ENCODE measurements at regions not wholly inside any gene's neighbourhood (a gene's known extent, or its start where the extent isn't known, plus 50 kb on each side); places are given as distances from the start of the nearest gene placed in this dataset.

- H3K36me3 ChIP-seq (ENCODE audit: low read depth), result no peaks in the 10 kb centered on the region
- no peak overlapping the region for H3K4me3 ChIP-seq
- no peaks in the 10 kb centered on the region for H3K9me3 ChIP-seq
- DNase-seq (no peak), ATAC-seq (no peak)
- TF ChIP-seq CTCF (IDR thresholded peaks at IDR 0.05), result no peak
- intact Hi-C loops (cut with DNase I, micrococcal nuclease), result no loop called here
- H3K4me1 ChIP-seq (ENCODE audit: low read depth), result no peaks in the 10 kb centered on the region
Observed at GRCh38 chr6:90787446-90787845, 200.6 kb upstream of the MAP3K7 start.

DNA sequence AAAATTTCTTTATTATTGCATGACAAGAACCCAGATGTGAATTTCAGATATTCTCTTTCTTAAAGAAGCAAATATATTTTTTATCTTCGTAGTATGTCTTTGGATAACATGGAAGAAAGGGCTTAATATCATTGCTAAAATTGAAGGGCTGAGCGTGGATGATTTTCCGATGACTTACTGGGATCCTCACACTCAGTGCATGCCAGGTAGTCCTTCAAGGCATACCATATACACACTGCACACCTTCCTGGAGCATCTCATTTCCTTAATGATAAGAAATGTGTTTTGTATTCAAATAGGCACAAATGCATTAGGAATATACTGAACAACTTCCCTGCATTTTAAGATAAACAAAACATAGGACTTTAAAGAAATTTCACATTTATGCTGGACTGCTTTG, 193.9 kb upstream of the MAP3K7 start:
- Histone ChIP-seq H3K4me3 (no peak overlapping the region), H3K36me3 (ENCODE audit: low read depth) (no peaks in the 10 kb centered on the region), H3K4me1 (ENCODE audit: low read depth) (no peaks in the 10 kb centered on the region), H3K9me3 (no peaks in the 10 kb centered on the region)
- no peak for TF ChIP-seq CTCF (IDR thresholded peaks at IDR 0.05)
- ATAC-seq (no peak), DNase-seq (no peak)
- intact Hi-C loops (cut with DNase I, micrococcal nuclease), result no loop called here

DNA sequence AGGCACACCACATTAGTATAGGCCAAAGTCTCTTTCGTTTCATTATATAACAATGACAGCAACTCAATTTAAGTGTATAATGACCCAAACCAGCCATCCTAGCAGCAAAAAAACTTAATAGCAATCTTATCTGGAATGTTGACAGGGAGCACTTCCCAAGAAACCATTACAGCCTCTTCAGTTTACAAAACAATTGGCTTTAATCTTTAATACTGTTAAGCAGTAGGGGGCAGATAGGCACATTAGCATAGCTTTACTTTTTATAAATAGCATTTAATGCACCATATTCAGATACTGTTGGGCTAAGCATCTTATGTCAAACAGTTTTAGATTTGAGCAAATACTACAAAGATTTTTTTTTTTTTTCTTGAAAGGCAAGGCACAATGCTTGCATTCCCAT, 193.3 kb upstream of the MAP3K7 start:
- intact Hi-C loops (cut with DNase I, micrococcal nuclease), result no loop called here
- H3K4me3 ChIP-seq, result no peak overlapping the region
- no peak for ATAC-seq
- no peaks in the 10 kb centered on the region for H3K9me3 ChIP-seq
- no peaks in the 10 kb centered on the region for H3K4me1 ChIP-seq (ENCODE audit: low read depth)
- no peak for TF ChIP-seq CTCF (IDR thresholded peaks at IDR 0.05)
- no peaks in the 10 kb centered on the region for H3K36me3 ChIP-seq (ENCODE audit: low read depth)
- no peak for DNase-seq

- intact Hi-C loops (cut with DNase I, micrococcal nuclease), result no loop called here
- Histone ChIP-seq H3K9me3 (no peaks in the 10 kb centered on the region), H3K36me3 (ENCODE audit: low read depth) (no peaks in the 10 kb centered on the region), H3K4me3 (no peak overlapping the region), H3K4me1 (ENCODE audit: low read depth) (no peaks in the 10 kb centered on the region)
- no peak for TF ChIP-seq CTCF (IDR thresholded peaks at IDR 0.05)
- no peak for ATAC-seq
- DNase-seq, result no peak
Observed at GRCh38 chr6:90778417-90779203, 191.7 kb upstream of the MAP3K7 start.

DNA sequence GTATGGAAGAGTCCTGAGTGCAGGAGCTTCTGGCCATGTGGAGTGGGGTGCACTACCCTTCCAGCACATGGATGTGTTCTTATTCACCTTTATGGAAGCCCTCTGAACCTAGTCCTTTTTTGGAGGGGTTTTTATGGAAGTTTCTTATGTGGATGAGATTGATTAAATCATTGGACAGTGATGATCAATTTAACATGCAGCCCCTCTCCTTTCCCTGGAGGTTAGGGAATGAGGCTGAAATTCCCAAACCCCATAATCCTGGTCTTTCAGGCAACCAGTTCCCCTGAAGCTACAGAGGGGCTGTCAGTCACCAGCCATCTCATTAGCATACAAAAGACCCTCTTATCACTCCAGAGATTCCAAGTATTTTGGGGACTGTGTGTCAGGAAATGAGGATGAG, 183.9 kb upstream of the MAP3K7 start:
- no peaks in the 10 kb centered on the region for H3K9me3 ChIP-seq
- H3K36me3 ChIP-seq (ENCODE audit: low read depth), result no peaks in the 10 kb centered on the region
- ATAC-seq (no peak), DNase-seq (no peak)
- no peak for TF ChIP-seq CTCF (IDR thresholded peaks at IDR 0.05)
- H3K4me1 ChIP-seq (ENCODE audit: low read depth), result no peaks in the 10 kb centered on the region
- H3K4me3 ChIP-seq, result no peak overlapping the region
- intact Hi-C loops (cut with DNase I, micrococcal nuclease), result no loop called here

DNA sequence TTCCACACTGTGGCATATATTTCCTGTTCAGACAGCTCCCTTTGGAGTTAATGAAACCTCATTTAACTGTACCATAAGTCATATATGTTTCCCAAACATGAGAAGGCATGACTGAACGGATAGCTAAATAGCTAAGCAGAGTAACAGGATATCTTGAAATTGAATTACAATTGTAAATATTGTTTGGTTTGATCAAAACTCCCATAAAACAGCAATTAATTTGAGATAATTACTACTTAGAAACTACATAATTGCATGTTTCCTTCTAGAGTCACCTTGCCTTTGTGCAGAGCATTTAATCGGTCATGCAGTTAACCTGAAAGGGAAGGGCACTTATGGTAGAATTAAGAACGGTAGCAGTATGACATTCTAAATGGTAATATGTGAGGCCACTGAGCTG, 179.0 kb upstream of the MAP3K7 start:
- Histone ChIP-seq H3K9me3 (no peaks in the 10 kb centered on the region), H3K36me3 (ENCODE audit: low read depth) (no peaks in the 10 kb centered on the region), H3K4me1 (ENCODE audit: low read depth) (no peaks in the 10 kb centered on the region), H3K4me3 (no peak overlapping the region)
- intact Hi-C loops (cut with DNase I, micrococcal nuclease), result no loop called here
- ATAC-seq (no peak), DNase-seq (no peak)
- no peak for TF ChIP-seq CTCF (IDR thresholded peaks at IDR 0.05)
